GM10266 (cell line): ENCODE measurements at regions not wholly inside any gene's neighbourhood (a gene's known extent, or its start where the extent isn't known, plus 50 kb on each side); places are given as distances from the start of the nearest gene placed in this dataset.

Experiments
- DNase-seq: peaks from one replicate; pipeline ENCODE4 v3.0.0; 2012; ENCODE audit errors: extremely low spot score
- CTCF ChIP-seq: IDR thresholded peaks from 2 replicates; pipeline ENCODE4 v1.5.1; 2012; ENCODE audit warnings: mild to moderate bottlenecking, low read depth; ENCODE audit not compliant: control insufficient read depth, insufficient read depth; ENCODE audit errors: missing control alignments

- TF ChIP-seq CTCF: no peak
- DNase-seq: no peak
Observed at GRCh38 chr6:137775227-137775626, 91.8 kb upstream of the TNFAIP3 start.

- no peak for DNase-seq
Observed at GRCh38 chr6:137775720-137776119, 91.3 kb upstream of the TNFAIP3 start.

GRCh38 chr6:137776256-137776655 is 90.8 kb upstream of the TNFAIP3 start:
- TF ChIP-seq CTCF: no peak
- no peak for DNase-seq

More at GRCh38 chr6:137775720-137776119, 91.3 kb upstream of the TNFAIP3 start:
- no peak for TF ChIP-seq CTCF

GRCh38 chr6:137776786-137777686 is 90.0 kb upstream of the TNFAIP3 start:
- no peak for DNase-seq
- no peak for TF ChIP-seq CTCF

- no peak for TF ChIP-seq CTCF
- DNase-seq: no peak
Observed at GRCh38 chr6:137777687-137778075, 89.4 kb upstream of the TNFAIP3 start.

GRCh38 chr6:137779982-137780381 is 87.1 kb upstream of the TNFAIP3 start:
- no peak for TF ChIP-seq CTCF
- no peak for DNase-seq

GRCh38 chr6:137780447-137781034 is 86.5 kb upstream of the TNFAIP3 start:
- TF ChIP-seq CTCF: no peak
- no peak for DNase-seq
